Dermis blood vessel endothelial cell (primary cell): ENCODE measurements at regions not wholly inside any gene's neighbourhood (a gene's known extent, or its start where the extent isn't known, plus 50 kb on each side); places are given as distances from the start of the nearest gene placed in this dataset.
A peak's percentile ranks its signal among the peaks of the same experiment; 100 is the strongest.
"Not testable (repeated sequence)": the region's sequence is repeated elsewhere in the genome, so short reads cannot be mapped to it uniquely, and the experiment has no call there.

Source experiments
- DNase-seq: peaks from one replicate; pipeline ENCODE4 v3.0.0; 2010

DNA sequence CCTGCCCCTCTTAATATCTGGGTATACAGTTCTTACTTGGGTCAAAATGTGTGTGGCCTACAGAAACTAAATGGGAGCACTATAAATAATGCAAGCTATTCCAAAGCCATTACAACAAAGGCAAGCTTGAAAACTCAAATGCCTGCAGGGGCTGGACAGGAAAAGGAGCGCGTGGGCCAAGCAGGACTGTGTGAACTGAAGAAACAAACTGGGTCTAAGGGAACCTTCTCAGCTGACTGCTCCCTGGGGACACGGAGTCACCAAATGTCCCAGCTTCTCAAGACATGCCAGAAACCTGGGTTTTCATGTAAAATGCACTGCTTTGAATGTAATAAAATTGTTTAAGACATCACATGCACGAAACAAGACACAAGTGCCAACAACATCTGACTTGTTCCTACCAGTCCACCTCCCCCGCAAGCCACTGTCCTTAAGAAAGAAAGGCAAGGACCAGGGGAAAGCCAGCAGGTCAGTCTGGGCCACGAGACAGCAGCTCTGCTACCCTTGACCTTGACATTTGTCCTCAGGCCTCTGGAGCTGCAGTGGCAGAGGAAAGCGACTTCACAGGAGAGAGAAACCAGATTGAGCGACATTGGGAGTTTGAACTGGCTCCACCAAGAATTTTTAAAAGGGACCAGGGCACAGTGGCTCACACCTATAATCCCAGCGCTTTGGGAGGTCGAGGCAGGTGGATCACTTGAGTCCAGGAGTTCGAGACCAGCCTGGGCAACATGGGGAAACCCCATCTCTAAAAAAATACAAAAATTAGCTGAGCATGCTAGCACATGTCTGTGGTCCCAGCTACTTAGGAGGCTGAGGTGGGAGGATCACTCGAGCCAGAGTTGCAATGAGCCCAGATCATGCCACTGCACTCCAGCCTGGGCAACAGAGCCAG lies 89.7 kb upstream of the SH3BP4 start:
- peak; percentile 56 for DNase-seq

- not testable (repeated sequence) for DNase-seq
Measured at GRCh38 chr2:234859330-234859872, 92.4 kb upstream of the SH3BP4 start.

DNA sequence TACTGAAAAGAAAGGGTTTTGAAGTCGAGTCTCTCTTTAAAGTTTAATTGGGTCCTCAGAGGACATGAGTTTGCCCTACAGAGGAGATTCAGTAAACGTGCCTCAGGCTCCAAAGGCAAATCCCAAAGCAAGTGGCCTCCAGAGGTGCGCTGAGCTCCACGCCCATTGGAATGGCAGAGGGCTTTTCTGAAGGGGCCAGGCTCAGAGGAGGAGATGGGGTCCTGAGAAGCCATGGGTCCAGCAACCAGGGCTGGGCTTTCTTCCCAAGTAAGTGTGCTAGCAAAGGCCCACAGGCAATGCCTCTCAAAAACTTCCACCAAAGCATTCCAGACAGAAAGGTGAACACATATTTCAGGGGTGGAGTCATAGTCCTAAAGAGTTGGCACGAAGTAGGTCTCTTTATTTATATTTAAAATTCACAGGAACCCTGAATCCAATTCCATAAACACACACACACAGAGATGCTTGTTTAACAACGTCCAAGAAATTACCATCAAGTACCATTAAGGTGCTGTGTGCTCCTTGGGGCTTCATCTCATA lies 93.0 kb upstream of the SH3BP4 start:
- DNase-seq, result no peak

GRCh38 chr2:234858145-234858544 lies 93.7 kb upstream of the SH3BP4 start:
- no peak for DNase-seq

GRCh38 chr2:234853729-234854128 lies 98.1 kb upstream of the SH3BP4 start:
- peak; percentile 34 for DNase-seq

GRCh38 chr2:234852941-234853340 lies 98.9 kb upstream of the SH3BP4 start:
- DNase-seq, result no peak

DNA sequence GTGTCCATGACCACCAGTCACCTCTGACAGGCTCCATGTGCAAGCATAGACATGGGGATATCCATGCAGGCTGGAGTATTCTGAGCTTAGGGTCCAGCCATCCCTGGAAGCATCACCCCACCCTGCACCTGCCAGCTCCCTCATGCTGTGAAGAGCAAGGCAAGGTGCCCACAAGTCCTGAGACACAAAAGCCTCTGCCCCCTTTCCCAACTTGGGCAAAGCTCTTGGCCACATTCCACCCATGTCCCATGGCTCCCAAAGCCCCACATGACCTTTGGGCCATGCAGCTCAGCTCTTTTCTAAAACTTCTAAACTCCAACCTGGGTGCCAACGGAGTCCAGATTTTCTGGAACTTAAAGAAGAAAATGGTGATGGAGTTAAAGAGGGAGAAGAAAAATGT lies 99.8 kb upstream of the SH3BP4 start:
- no peak for DNase-seq

GRCh38 chr2:234851451-234851850 lies 100.4 kb upstream of the SH3BP4 start:
- DNase-seq, result no peak

GRCh38 chr2:234850818-234851217 lies 101.0 kb upstream of the SH3BP4 start:
- no peak for DNase-seq

GRCh38 chr2:234849678-234850077 lies 102.1 kb upstream of the SH3BP4 start:
- DNase-seq, result no peak

- no peak for DNase-seq
Measured at GRCh38 chr2:234848578-234848977, 103.2 kb upstream of the SH3BP4 start.

DNA sequence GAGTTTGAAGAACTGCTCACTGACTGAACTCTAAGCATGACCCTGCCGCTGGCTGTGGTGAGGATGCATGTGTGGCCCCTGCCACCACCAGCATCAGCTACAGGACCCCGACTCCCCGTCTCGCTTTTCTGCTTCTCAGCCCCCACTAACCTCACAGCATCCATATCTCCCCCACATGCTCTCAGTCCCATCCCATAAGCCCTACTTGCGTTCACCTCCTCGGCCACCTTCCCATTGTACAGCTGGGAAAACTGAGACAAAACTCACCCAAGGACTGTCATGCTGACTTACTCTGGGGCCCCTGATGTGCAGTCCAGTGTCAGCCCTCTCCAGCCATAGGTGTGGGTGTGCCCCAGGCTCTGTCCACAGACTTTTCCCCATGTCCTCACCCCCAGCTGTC lies 104.2 kb upstream of the SH3BP4 start:
- DNase-seq, result no peak

GRCh38 chr2:234847364-234847635 lies 104.5 kb upstream of the SH3BP4 start:
- DNase-seq, result no peak

- DNase-seq, result no peak
Measured at GRCh38 chr2:234846599-234847363, 105.0 kb upstream of the SH3BP4 start.

DNA sequence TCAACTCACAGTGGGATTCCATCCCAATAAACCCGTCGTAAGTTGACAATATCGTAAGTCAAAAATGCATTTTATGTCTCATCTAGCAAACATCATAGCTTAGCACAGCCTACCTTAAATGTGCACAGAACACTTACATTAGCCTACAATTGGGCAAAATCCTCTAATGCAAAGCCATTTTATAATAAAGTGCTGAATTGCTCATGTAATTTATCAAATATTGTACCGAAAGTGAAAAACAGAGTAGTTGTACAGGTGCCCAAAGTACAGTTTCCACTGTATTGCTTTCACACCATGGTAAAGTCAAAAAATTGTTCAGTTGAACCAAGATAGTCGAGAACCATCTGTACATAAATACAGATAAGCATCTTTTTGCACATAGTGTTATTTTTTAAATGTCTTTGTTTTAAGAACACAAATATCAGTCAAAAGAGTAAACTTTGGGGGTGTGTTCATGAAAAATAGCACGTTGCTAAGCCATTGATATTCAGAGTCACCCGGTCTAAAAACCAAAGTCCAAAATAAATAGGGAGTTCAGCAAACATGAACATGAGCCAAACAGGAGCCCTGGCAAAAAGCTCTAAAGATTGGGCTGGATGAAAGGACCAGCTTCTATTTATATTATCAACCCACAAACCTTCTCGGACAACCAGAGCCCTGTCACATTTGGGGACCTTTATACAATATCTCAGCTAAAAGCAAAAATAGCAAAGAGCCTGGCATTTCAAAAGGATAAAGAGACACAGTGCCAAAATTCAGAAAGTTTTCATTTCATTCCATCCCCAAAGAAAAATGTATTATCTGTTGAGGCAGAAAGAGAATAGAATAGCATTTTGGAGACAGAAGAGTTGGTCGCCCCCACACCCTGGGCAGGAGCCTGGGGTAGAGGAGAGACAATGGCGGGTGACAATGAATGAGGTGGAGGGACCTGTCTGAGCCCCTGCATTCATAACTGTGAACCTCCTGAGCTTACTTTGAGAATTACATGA lies 105.9 kb upstream of the SH3BP4 start:
- DNase-seq, result no peak

- DNase-seq, result no peak
Measured at GRCh38 chr2:234843411-234843810, 108.4 kb upstream of the SH3BP4 start.

DNA sequence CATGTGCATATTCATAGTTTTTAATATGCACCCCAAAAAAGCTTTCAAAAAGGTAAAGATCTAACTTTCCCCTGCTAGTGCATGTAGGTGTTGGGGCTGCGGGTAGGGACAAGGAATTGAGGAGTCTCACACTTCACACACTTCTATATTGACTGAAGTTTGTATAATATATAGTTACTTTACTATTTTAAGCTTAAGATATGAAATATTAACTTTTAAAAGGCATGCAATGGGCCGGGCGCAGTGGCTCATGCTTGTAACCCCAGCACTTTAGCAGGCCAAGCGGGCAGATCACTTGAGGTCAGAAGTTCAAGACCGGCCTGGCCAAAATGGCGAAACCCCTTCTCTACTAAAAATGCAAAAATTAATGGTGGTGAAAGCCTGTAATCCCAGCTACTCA lies 109.1 kb upstream of the SH3BP4 start:
- DNase-seq, result no peak

GRCh38 chr2:234841321-234842015 lies 110.3 kb upstream of the SH3BP4 start:
- DNase-seq, result peak; percentile 20

- peak; percentile 95 for DNase-seq
Measured at GRCh38 chr2:234840336-234840735, 111.5 kb upstream of the SH3BP4 start.

GRCh38 chr2:234839285-234839684 lies 112.5 kb upstream of the SH3BP4 start:
- no peak for DNase-seq

DNA sequence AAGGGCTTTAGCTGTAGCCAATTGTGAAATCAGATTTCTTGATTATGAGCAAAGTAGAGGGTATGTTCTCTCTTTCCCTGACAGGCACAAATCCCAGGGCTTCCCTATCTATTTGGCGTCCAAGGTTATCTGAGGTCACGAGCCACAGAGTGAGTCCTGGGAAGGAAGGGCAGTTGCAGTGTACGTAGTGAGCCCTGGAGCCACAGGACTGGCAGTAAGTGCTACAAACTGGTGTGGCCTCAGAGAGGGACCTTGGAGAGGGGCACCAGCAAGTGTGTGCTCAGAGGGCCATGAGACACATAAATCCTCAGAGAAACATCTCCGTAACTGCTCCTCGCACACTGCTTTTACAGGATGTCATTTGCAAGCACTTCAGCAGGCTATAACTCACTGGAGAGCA lies 115.5 kb upstream of the SH3BP4 start:
- peak; percentile 20 for DNase-seq

DNA sequence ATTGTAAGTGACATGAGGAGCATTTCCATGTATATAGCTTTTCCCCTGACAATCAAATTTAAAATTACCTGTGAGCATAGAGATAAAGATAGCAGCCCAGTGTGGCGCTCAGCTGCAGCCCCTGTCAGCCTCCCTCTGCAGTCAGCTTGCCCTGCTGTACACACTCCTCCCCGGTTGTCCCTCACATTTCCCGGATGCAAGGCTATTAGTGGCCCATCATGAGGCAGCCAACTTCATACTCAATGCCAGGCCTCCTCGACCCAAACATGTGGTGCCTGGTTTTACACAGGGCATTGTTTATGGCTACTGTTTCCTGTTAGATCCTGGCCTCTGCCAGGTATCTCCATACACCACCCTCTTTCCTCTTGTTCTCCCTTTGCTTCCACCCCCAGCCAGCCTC lies 116.1 kb upstream of the SH3BP4 start:
- peak; percentile 17 for DNase-seq
